ENCODE measurements at regions not wholly inside any gene's neighbourhood (a gene's known extent, or its start where the extent isn't known, plus 50 kb on each side); places are given as distances from the start of the nearest gene placed in this dataset.

GRCh38 chr17:33377837-33378595 is 84.9 kb upstream of the ASIC2 start:
- TF ChIP-seq YY1 (IDR thresholded peaks at IDR 0.05; ENCODE audit: insufficient read depth, insufficient read length), result no peak
- no peak for TF ChIP-seq SUZ12 (IDR thresholded peaks at IDR 0.05; ENCODE audit: extremely low read depth, insufficient read depth, insufficient read length)
- TF ChIP-seq ZNF274 (IDR thresholded peaks at IDR 0.05; ENCODE audit: low read depth, low read length), result no peak
